Head of caudate nucleus (tissue), 42 donors: ENCODE measurements at regions not wholly inside any gene's neighbourhood (a gene's known extent, or its start where the extent isn't known, plus 50 kb on each side); places are given as distances from the start of the nearest gene placed in this dataset.

Experiments used
- DNase-seq, 42 donors: peaks; one replicate each; pipeline versions ENCODE4 v3.0.0 to v3.0.0-alpha.2; 2020 to 2021; ENCODE audit warnings: mixed read lengths in 7 of 42
- intact Hi-C: fragments of 100-400 bp; cut with DNase I; formaldehyde crosslinking; loops from one replicate; pipeline ENCODE4 v1.15.0; 2022

- no peak for DNase-seq
- intact Hi-C loops: no loop called here
Observed at GRCh38 chr10:78556705-78557432, 511.9 kb upstream of the ZMIZ1 start.

GRCh38 chr10:78557433-78557925, 511.3 kb upstream of the ZMIZ1 start:
- DNase-seq: no peak
- intact Hi-C loops: no loop called here

GRCh38 chr10:78559661-78560340, 509.0 kb upstream of the ZMIZ1 start:
- intact Hi-C loops: no loop called here
- no peak for DNase-seq

- intact Hi-C loops: no loop called here
- no peak for DNase-seq
Observed at GRCh38 chr10:78560341-78560688, 508.5 kb upstream of the ZMIZ1 start.

- no peak for DNase-seq
- intact Hi-C loops: no loop called here
Observed at GRCh38 chr10:78563314-78563713, 505.5 kb upstream of the ZMIZ1 start.

- intact Hi-C loops: no loop called here
- DNase-seq: no peak
Observed at GRCh38 chr10:78565841-78566240, 502.9 kb upstream of the ZMIZ1 start.

GRCh38 chr10:78566284-78567111, 502.3 kb upstream of the ZMIZ1 start:
- peak in 1 of 42 donors; percentile 19 for DNase-seq
- intact Hi-C loops: no loop called here

GRCh38 chr10:78567680-78568455, 500.9 kb upstream of the ZMIZ1 start:
- peak in 1 of 42 donors; percentile 15 for DNase-seq
- intact Hi-C loops: no loop called here

GRCh38 chr10:78568620-78569019, 500.1 kb upstream of the ZMIZ1 start:
- intact Hi-C loops: no loop called here
- no peak for DNase-seq

- peak in 25 of 42 donors; percentile 8 to 75 (median 35) for DNase-seq
- intact Hi-C loops: no loop called here
Observed at GRCh38 chr10:78570633-78571235, 498.0 kb upstream of the ZMIZ1 start.

- intact Hi-C loops: no loop called here
- peak in 1 of 42 donors; percentile 18 for DNase-seq
Observed at GRCh38 chr10:78571286-78571685, 497.5 kb upstream of the ZMIZ1 start.

- no peak for DNase-seq
Observed at GRCh38 chr10:78571891-78572290, 496.9 kb upstream of the ZMIZ1 start.

GRCh38 chr10:78572565-78572964, 496.2 kb upstream of the ZMIZ1 start:
- DNase-seq: peak in 1 of 42 donors; percentile 34
- intact Hi-C loops: no loop called here

More at GRCh38 chr10:78571891-78572290, 496.9 kb upstream of the ZMIZ1 start:
- intact Hi-C loops: no loop called here

- intact Hi-C loops: no loop called here
- DNase-seq: no peak
Observed at GRCh38 chr10:78574547-78574946, 494.2 kb upstream of the ZMIZ1 start.

- peak in 2 of 42 donors; percentile 2 to 34 for DNase-seq
- intact Hi-C loops: no loop called here
Observed at GRCh38 chr10:78575400-78575799, 493.4 kb upstream of the ZMIZ1 start.

- peak in 1 of 42 donors; percentile 15 for DNase-seq
- intact Hi-C loops: no loop called here
Observed at GRCh38 chr10:78576276-78576675, 492.5 kb upstream of the ZMIZ1 start.

- no peak for DNase-seq
- intact Hi-C loops: no loop called here
Observed at GRCh38 chr10:78577712-78578111, 491.1 kb upstream of the ZMIZ1 start.

- intact Hi-C loops: no loop called here
- no peak for DNase-seq
Observed at GRCh38 chr10:78578929-78579328, 489.8 kb upstream of the ZMIZ1 start.

GRCh38 chr10:78579576-78579975, 489.2 kb upstream of the ZMIZ1 start:
- DNase-seq: peak in 3 of 42 donors; percentile 13 to 34 (median 20)
- intact Hi-C loops: no loop called here
